ENCODE measurements at regions not wholly inside any gene's neighbourhood (a gene's known extent, or its start where the extent isn't known, plus 50 kb on each side); places are given as distances from the start of the nearest gene placed in this dataset.

- H3K36me3 ChIP-seq (ENCODE audit: control insufficient read depth in 3 of 3, insufficient read depth in 3 of 3, low read length in 3 of 3), result no peaks in the 10 kb centered on the region
- no peak overlapping the region for H3K4me3 ChIP-seq (ENCODE audit: low read length in 3 of 3)
- no peaks in the 10 kb centered on the region for H3K27me3 ChIP-seq (ENCODE audit: control insufficient read depth in 3 of 3, insufficient read depth in 3 of 3, low read length in 3 of 3)
- H3K4me1 ChIP-seq (ENCODE audit: control insufficient read depth in 3 of 3, insufficient read depth in 3 of 3, low read length in 3 of 3), result peaks cover 0 to 9% (median 3%) of the 10 kb centered on the region in 3 donors
- H3K9ac ChIP-seq (ENCODE audit: low read depth in 1 of 3, low read length in 3 of 3), result no peak overlapping the region
- no peak overlapping the region for H3K27ac ChIP-seq (ENCODE audit: low read depth, low read length)
- H3K9me3 ChIP-seq (ENCODE audit: control insufficient read depth in 3 of 3, low read length in 3 of 3), result no peaks in the 10 kb centered on the region
Measured at GRCh38 chr2:172376505-172377125, 50.8 kb upstream of the ITGA6 start.

GRCh38 chr2:172377408-172377807 is 50.0 kb upstream of the ITGA6 start:
- no peaks in the 10 kb centered on the region for H3K36me3 ChIP-seq (ENCODE audit: control insufficient read depth in 3 of 3, insufficient read depth in 3 of 3, low read length in 3 of 3)
- H3K4me3 ChIP-seq (ENCODE audit: low read length in 3 of 3), result no peak overlapping the region
- peaks cover 0 to 9% (median 3%) of the 10 kb centered on the region in 3 donors for H3K4me1 ChIP-seq (ENCODE audit: control insufficient read depth in 3 of 3, insufficient read depth in 3 of 3, low read length in 3 of 3)
- H3K9ac ChIP-seq (ENCODE audit: low read depth in 1 of 3, low read length in 3 of 3), result no peak overlapping the region
- no peak overlapping the region for H3K27ac ChIP-seq (ENCODE audit: low read depth, low read length)
- no peaks in the 10 kb centered on the region for H3K27me3 ChIP-seq (ENCODE audit: control insufficient read depth in 3 of 3, insufficient read depth in 3 of 3, low read length in 3 of 3)
- H3K9me3 ChIP-seq (ENCODE audit: control insufficient read depth in 3 of 3, low read length in 3 of 3), result no peaks in the 10 kb centered on the region
